HCT116 (cell line): ENCODE measurements at regions not wholly inside any gene's neighbourhood (a gene's known extent, or its start where the extent isn't known, plus 50 kb on each side); places are given as distances from the start of the nearest gene placed in this dataset.
"Not testable (repeated sequence)": the region's sequence is repeated elsewhere in the genome, so short reads cannot be mapped to it uniquely, and the experiment has no call there.

Source experiments
- ATAC-seq: fragments of 200-7000 bp; cut with Tn5 transposase; 2 replicates; pipeline ENCODE4 v1.9.1; 2020; ENCODE audit warnings: mild to moderate bottlenecking, moderate library complexity
- BruUV-seq: library from RNA; stranded (reverse); fragments of 400-500 nt; replicated peaks from 2 replicates; lab custom pipeline; 2021; lab: Mats Ljungman, UMichigan
- CTCF ChIA-PET: fragments of 300-600 bp; sonication (Branson Sonifier 250); formaldehyde crosslinking; loops from one replicate; lab custom pipeline; 2021; ENCODE audit warnings: antibody characterized with exemption; lab: Charles Lee
- POLR2A ChIA-PET: fragments of 300-600, 350-600 bp; sonication (Branson Sonifier 250); formaldehyde crosslinking; loops from one replicate; lab custom pipeline; 2021; ENCODE audit warnings: antibody characterized with exemption; lab: Charles Lee
- RAD21 ChIA-PET, 2 experiments: fragments of 300-600 bp; sonication (Branson Sonifier 250); formaldehyde crosslinking; loops; one replicate each; lab custom pipeline; 2023; ENCODE audit warnings: low total read pairs in 2 of 2; ENCODE audit not compliant: uncharacterized antibody in 2 of 2, unreplicated experiment in 2 of 2, low non-redundant PET in 1 of 2; lab: Charles Lee
- DNase-seq: peaks from one replicate; pipeline ENCODE4 v3.0.0-alpha.2; 2010; ENCODE audit warnings: low read depth, low spot score
- H2AFZ ChIP-seq: fragments of 200-600 bp; shearing (Covaris generic), sonication (generic); 2 replicates; pipeline ENCODE4 v1.6.1; 2017; ENCODE audit warnings: low read depth, mixed run types, mixed read lengths, antibody characterized with exemption, low read length; ENCODE audit not compliant: poor library complexity, severe bottlenecking
- H3K27ac ChIP-seq: 2 replicates; pipeline ENCODE4 v1.5.1; 2012; ENCODE audit warnings: low read depth, low read length
- H3K27me3 ChIP-seq: fragments of 200-600 bp; sonication (generic); 2 replicates; pipeline ENCODE4 v1.6.1; 2016; ENCODE audit warnings: mixed run types, low read length, mixed read lengths; ENCODE audit not compliant: insufficient read depth
- H3K36me3 ChIP-seq, 2 experiments: fragments of 200-500 bp in 1 of 2; fragments of 200-600 bp in 1 of 2; sonication (Bioruptor generic) in 1 of 2; sonication (generic) in 1 of 2; 2 replicates each; pipeline versions ENCODE4 v1.5.1 to v1.6.1; 2014 to 2016; ENCODE audit warnings: low read length in 2 of 2, inconsistent platforms in 1 of 2, mixed read lengths in 1 of 2, mixed run types in 1 of 2; ENCODE audit not compliant: insufficient read depth in 2 of 2, control insufficient read depth in 1 of 2
- H3K4me1 ChIP-seq, 2 experiments: fragments of 200-600 bp in 1 of 2; sonication (generic) in 1 of 2; 2 replicates each; pipeline versions ENCODE4 v1.5.1 to v1.6.1; 2012 to 2017; ENCODE audit warnings: low read length in 2 of 2, inconsistent platforms in 1 of 2, mild to moderate bottlenecking in 1 of 2, mixed read lengths in 1 of 2, mixed run types in 1 of 2, moderate library complexity in 1 of 2; ENCODE audit not compliant: insufficient read depth in 2 of 2, control insufficient read depth in 1 of 2
- H3K4me2 ChIP-seq: fragments of 200-600 bp; sonication (generic); 2 replicates; pipeline ENCODE4 v1.6.1; 2017; ENCODE audit warnings: mixed run types, low read length, mixed read lengths
- H3K4me3 ChIP-seq, 2 experiments: fragments of 200-600 bp in 1 of 2; sonication (generic) in 1 of 2; replicated peaks in 1 of 2; 2 replicates each; pipeline ENCODE4 v1.5.1; 2011 to 2016; ENCODE audit warnings: low read length in 2 of 2, control low read depth in 1 of 2, low read depth in 1 of 2, mild to moderate bottlenecking in 1 of 2, mixed read lengths in 1 of 2, mixed run types in 1 of 2
- H3K79me2 ChIP-seq: fragments of 200-600 bp; sonication (generic); 2 replicates; pipeline ENCODE4 v1.6.1; 2017; ENCODE audit warnings: mild to moderate bottlenecking, mixed run types, low read length, moderate library complexity, mixed read lengths; ENCODE audit not compliant: insufficient read depth
- H3K9ac ChIP-seq: fragments of 200-600 bp; sonication (generic); 2 replicates; pipeline ENCODE4 v1.6.1; 2016; ENCODE audit warnings: low read length, mixed read lengths
- H3K9me2 ChIP-seq: fragments of 200-600 bp; sonication (generic), shearing (Covaris generic); 2 replicates; pipeline ENCODE4 v1.6.1; 2017; ENCODE audit warnings: mixed run types, mild to moderate bottlenecking, moderate library complexity; ENCODE audit not compliant: insufficient read depth
- H3K9me3 ChIP-seq, 2 experiments: fragments of 200-500 bp in 1 of 2; fragments of 200-600 bp in 1 of 2; sonication (Bioruptor generic) in 1 of 2; sonication (generic) in 1 of 2; 2 replicates each; pipeline ENCODE4 v1.6.1; 2014 to 2017; ENCODE audit warnings: low read length in 2 of 2, mixed read lengths in 2 of 2, inconsistent platforms in 1 of 2, low read depth in 1 of 2, mild to moderate bottlenecking in 1 of 2, mixed run types in 1 of 2, moderate library complexity in 1 of 2; ENCODE audit not compliant: control insufficient read depth in 1 of 2, insufficient read depth in 1 of 2
- H4K20me1 ChIP-seq: fragments of 200-600 bp; sonication (generic), shearing (Covaris generic); 2 replicates; pipeline ENCODE4 v1.6.1; 2017; ENCODE audit warnings: mixed run types, mild to moderate bottlenecking, moderate library complexity; ENCODE audit not compliant: insufficient read depth
- CBX3 ChIP-seq: IDR thresholded peaks from 2 replicates; pipeline ENCODE4 v1.6.1; 2012; ENCODE audit warnings: low read depth
- ELF1 ChIP-seq: IDR thresholded peaks from 2 replicates; pipeline ENCODE4 v1.6.1; 2012; ENCODE audit warnings: low read depth, borderline replicate concordance
- POLR2AphosphoS5 ChIP-seq: IDR thresholded peaks from 2 replicates; pipeline ENCODE4 v1.6.1; 2011; ENCODE audit warnings: mild to moderate bottlenecking, low read depth, low read length, moderate library complexity
- RAD21 ChIP-seq: IDR thresholded peaks from 2 replicates; pipeline ENCODE4 v1.6.1; 2012; ENCODE audit warnings: low read depth, mild to moderate bottlenecking
- ZFX ChIP-seq: fragments of 450-650 bp; IDR thresholded peaks from 2 replicates; pipeline ENCODE4 v1.6.1; 2017
- intact Hi-C: fragments of 100-400 bp; cut with micrococcal nuclease; formaldehyde crosslinking; loops from 2 replicates; pipeline ENCODE4 v1.10.0; 2022
- TF ChIP-seq, protein P1 (sequence below), 3 experiments: fragments of 200-600 bp in 1 of 3; sonication (generic) in 1 of 3; IDR thresholded peaks in 2 of 3; conservative IDR thresholded peaks in 1 of 3; 2 replicates each; pipeline ENCODE4 v1.5.1; 2012 to 2017; ENCODE audit warnings: low read depth in 2 of 3, low read length in 2 of 3, antibody characterized with exemption in 1 of 3, borderline replicate concordance in 1 of 3, control low read depth in 1 of 3, mild to moderate bottlenecking in 1 of 3, mixed read lengths in 1 of 3, mixed run types in 1 of 3, moderate library complexity in 1 of 3; ENCODE audit not compliant: insufficient read depth in 1 of 3
- TF ChIP-seq, protein P2 (sequence below): IDR thresholded peaks from 2 replicates; pipeline ENCODE4 v1.6.1; 2012

DNA sequence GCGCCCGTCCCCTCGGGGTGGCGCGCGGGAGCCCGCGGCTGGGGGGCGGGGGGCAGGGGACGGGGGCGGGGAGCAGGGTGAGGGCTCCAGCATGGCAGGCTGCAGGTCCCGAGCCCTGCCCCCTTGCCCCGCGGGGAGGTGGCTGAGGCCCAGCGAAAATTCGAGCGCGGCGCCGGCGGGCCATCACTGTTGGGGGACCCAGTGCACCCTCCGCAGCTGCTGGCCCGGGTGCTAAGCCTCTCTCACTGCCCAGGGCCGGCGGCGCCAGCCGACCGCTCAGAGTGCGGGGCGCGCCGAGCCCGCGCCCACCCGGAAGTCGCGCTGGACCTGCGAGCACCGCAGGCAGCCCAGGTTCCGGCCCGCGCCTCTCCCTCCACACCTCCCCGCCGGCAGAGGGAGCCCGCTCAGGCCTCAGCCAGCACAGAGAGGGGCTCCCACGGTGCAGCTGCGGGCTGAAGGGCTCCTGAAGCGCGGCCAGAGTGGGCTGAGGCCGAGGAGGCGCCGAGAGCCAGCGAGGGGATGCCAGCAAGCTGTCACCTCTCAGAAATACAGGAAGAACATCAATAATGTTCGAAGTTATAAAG, 290.8 kb upstream of the PRSS16 start:
- POLR2A ChIA-PET: interaction anchor here (1.1 kb wide), 1 partner anchor 176 kb away, joined by 8 read pairs; a partner anchor contains a TSS
- TF ChIP-seq, protein P1, sequence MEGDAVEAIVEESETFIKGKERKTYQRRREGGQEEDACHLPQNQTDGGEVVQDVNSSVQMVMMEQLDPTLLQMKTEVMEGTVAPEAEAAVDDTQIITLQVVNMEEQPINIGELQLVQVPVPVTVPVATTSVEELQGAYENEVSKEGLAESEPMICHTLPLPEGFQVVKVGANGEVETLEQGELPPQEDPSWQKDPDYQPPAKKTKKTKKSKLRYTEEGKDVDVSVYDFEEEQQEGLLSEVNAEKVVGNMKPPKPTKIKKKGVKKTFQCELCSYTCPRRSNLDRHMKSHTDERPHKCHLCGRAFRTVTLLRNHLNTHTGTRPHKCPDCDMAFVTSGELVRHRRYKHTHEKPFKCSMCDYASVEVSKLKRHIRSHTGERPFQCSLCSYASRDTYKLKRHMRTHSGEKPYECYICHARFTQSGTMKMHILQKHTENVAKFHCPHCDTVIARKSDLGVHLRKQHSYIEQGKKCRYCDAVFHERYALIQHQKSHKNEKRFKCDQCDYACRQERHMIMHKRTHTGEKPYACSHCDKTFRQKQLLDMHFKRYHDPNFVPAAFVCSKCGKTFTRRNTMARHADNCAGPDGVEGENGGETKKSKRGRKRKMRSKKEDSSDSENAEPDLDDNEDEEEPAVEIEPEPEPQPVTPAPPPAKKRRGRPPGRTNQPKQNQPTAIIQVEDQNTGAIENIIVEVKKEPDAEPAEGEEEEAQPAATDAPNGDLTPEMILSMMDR (IDR thresholded peaks at IDR 0.05 in 2 of 3, conservative IDR thresholded peaks at IDR 0.05 in 1 of 3; ENCODE audit: borderline replicate concordance in 1 of 3, insufficient read depth in 1 of 3, low read depth in 2 of 3, low read length in 2 of 3): peak; percentile 14 to 44 (median 36); a peak in 5 of 6 replicates
- 0 out of 2 replicates have a peak, but pooled peaks have one; percentile 60 for TF ChIP-seq CBX3
- TF ChIP-seq, protein P2, sequence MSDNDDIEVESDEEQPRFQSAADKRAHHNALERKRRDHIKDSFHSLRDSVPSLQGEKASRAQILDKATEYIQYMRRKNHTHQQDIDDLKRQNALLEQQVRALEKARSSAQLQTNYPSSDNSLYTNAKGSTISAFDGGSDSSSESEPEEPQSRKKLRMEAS: peak; percentile 38
- peak; percentile 30; the same call in 1 of the 2 replicates for TF ChIP-seq ZFX
- TF ChIP-seq POLR2AphosphoS5: peak; percentile 40; the same call in 1 of the 2 replicates
- TF ChIP-seq RAD21: peak; percentile 41
- peak; percentile 36; the same call in 1 of the 2 replicates for TF ChIP-seq ELF1
- RAD21 ChIA-PET, H3K36me3 ChIP-seq, H3K79me2 ChIP-seq, BruUV-seq, H4K20me1 ChIP-seq, H3K4me1 ChIP-seq, H3K9me3 ChIP-seq, CTCF ChIA-PET, H3K9me2 ChIP-seq, H2AFZ ChIP-seq, H3K27me3 ChIP-seq, intact Hi-C loops: not testable (repeated sequence)
- H3K9ac ChIP-seq: peak overlapping the region; percentile 49
- peak overlapping the region; percentile 62 for H3K27ac ChIP-seq
- H3K4me2 ChIP-seq: peak overlapping the region; percentile 72
- ATAC-seq: peak; percentile 99
- peak overlapping the region; percentile 39 to 53 for H3K4me3 ChIP-seq
- DNase-seq: peak; percentile 34

- peak overlapping the region; percentile 72 for H3K4me2 ChIP-seq
- H4K20me1 ChIP-seq, intact Hi-C loops, H3K79me2 ChIP-seq, H2AFZ ChIP-seq, DNase-seq, ATAC-seq, H3K27me3 ChIP-seq, H3K9me3 ChIP-seq, H3K9me2 ChIP-seq, H3K4me1 ChIP-seq, CTCF ChIA-PET, H3K36me3 ChIP-seq, POLR2A ChIA-PET, RAD21 ChIA-PET: not testable (repeated sequence)
- peak overlapping the region; percentile 39 to 53 for H3K4me3 ChIP-seq
- H3K9ac ChIP-seq: peak overlapping the region; percentile 49
- peak overlapping the region; percentile 58; the same call in 1 of the 2 replicates for H3K27ac ChIP-seq
- BruUV-seq: TSS peak; percentile 89
Measured at GRCh38 chr6:26957399-26958127, 289.9 kb upstream of the PRSS16 start.
